Neural progenitor cell (in vitro differentiated cells): ENCODE measurements at regions not wholly inside any gene's neighbourhood (a gene's known extent, or its start where the extent isn't known, plus 50 kb on each side); places are given as distances from the start of the nearest gene placed in this dataset.
"Not testable (repeated sequence)": the region's sequence is repeated elsewhere in the genome, so short reads cannot be mapped to it uniquely, and the experiment has no call there.

ENCODE experiments used
- DNase-seq: peaks from one replicate; pipeline ENCODE4 v3.0.0-alpha.2; 2016; ENCODE audit warnings: low spot score
- H2AFZ ChIP-seq: fragments of 200-600 bp; sonication (generic); replicated peaks from 2 replicates; pipeline ENCODE4 v1.6.1; 2016; ENCODE audit warnings: antibody characterized with exemption
- H3F3A ChIP-seq: fragments of 200-600 bp; sonication (generic); 2 replicates; pipeline ENCODE4 v1.6.1; 2016; ENCODE audit warnings: antibody characterized with exemption, low read depth
- H3K27ac ChIP-seq: fragments of 200-600 bp; sonication (generic); 2 replicates; pipeline ENCODE4 v1.5.1; 2016; ENCODE audit warnings: mild to moderate bottlenecking
- H3K27me3 ChIP-seq: fragments of 200-600 bp; sonication (generic); 2 replicates; pipeline ENCODE4 v1.6.1; 2016; ENCODE audit warnings: mild to moderate bottlenecking, moderate library complexity
- H3K36me3 ChIP-seq: fragments of 200-600 bp; sonication (generic); 2 replicates; pipeline ENCODE4 v1.5.1; 2016
- H3K4me1 ChIP-seq: fragments of 200-600 bp; sonication (generic); 2 replicates; pipeline ENCODE4 v1.6.1; 2016; ENCODE audit warnings: mixed run types
- H3K4me2 ChIP-seq: fragments of 200-600 bp; sonication (generic); 2 replicates; pipeline ENCODE4 v1.6.1; 2016
- H3K4me3 ChIP-seq: fragments of 200-600 bp; sonication (generic); 2 replicates; pipeline ENCODE4 v1.5.1; 2016
- H3K79me2 ChIP-seq: fragments of 200-600 bp; sonication (generic); 2 replicates; pipeline ENCODE4 v1.6.1; 2016; ENCODE audit warnings: low read depth
- H3K9ac ChIP-seq: fragments of 200-600 bp; sonication (generic); 2 replicates; pipeline ENCODE4 v1.6.1; 2016
- H3K9me3 ChIP-seq: fragments of 200-600 bp; sonication (generic); 2 replicates; pipeline ENCODE4 v1.5.1; 2016; ENCODE audit warnings: low read depth
- H4K20me1 ChIP-seq: fragments of 200-600 bp; sonication (generic); 2 replicates; pipeline ENCODE4 v1.6.1; 2016; ENCODE audit warnings: low read depth
- H3K27ac Mint-ChIP-seq: 3 replicates; pipeline ENCODE4 v1.8.0; 2021; ENCODE audit warnings: mixed read lengths
- H3K27me3 Mint-ChIP-seq: 2 replicates; pipeline ENCODE4 v1.8.0; 2022; ENCODE audit warnings: low read depth, mild to moderate bottlenecking, inconsistent platforms, moderate library complexity, mixed read lengths; ENCODE audit not compliant: insufficient read depth
- H3K36me3 Mint-ChIP-seq: 3 replicates; pipeline ENCODE4 v1.8.0; 2021; ENCODE audit warnings: mixed read lengths
- H3K4me1 Mint-ChIP-seq: 3 replicates; pipeline ENCODE4 v1.8.0; 2021; ENCODE audit warnings: mixed read lengths
- H3K4me3 Mint-ChIP-seq: 3 replicates; pipeline ENCODE4 v1.8.0; 2021; ENCODE audit warnings: mild to moderate bottlenecking, moderate library complexity, mixed read lengths
- H3K9me3 Mint-ChIP-seq: 3 replicates; pipeline ENCODE4 v1.8.0; 2020; ENCODE audit warnings: mixed read lengths
- EZH2 ChIP-seq: fragments of 200-600 bp; sonication (generic); IDR thresholded peaks from 2 replicates; pipeline ENCODE4 v1.6.1; 2017; ENCODE audit warnings: antibody characterized with exemption, mild to moderate bottlenecking, moderate library complexity
- EZH2phosphoT487 ChIP-seq: fragments of 200-600 bp; sonication (generic); IDR thresholded peaks from 2 replicates; pipeline ENCODE4 v1.6.1; 2017; ENCODE audit warnings: antibody characterized with exemption
- TF ChIP-seq, protein P1 (sequence below): fragments of 200-600 bp; sonication (generic); IDR thresholded peaks from 2 replicates; pipeline ENCODE4 v1.5.1; 2017; ENCODE audit warnings: antibody characterized with exemption, mild to moderate bottlenecking

DNA sequence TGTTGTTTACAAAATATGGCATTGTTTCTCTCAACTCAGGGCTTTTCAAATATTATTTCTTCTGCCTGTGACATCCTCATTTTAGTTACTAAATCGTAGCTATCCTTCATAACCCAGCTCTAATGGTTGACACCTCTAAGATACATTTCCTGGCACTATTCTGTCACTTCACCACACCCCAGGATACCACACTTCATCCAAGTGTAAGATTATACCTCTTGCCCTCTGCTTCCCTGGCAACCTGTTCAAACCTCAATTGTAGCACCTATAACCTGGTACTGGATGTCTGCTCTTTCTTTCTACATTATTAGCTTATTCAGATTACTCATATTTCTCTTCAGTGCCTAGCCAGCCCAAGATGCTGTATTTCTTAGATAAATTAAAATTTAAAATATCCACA, 175.7 kb upstream of the SPIN4 start:
- DNase-seq, result no peak
- Histone ChIP-seq H3K4me3 (no peak overlapping the region), H2AFZ (no peak overlapping the region), H3K9me3 (peaks cover 4% of the 10 kb centered on the region), H3K4me2 (no peak overlapping the region), H3K27me3 (no peaks in the 10 kb centered on the region), H3F3A (no peaks in the 10 kb centered on the region), H4K20me1 (no peaks in the 10 kb centered on the region), H3K27ac (no peak overlapping the region), H3K36me3 (no peaks in the 10 kb centered on the region), H3K79me2 (no peaks in the 10 kb centered on the region), H3K9ac (no peak overlapping the region), H3K4me1 (no peaks in the 10 kb centered on the region)
- peaks cover 3% of the 10 kb centered on the region for H3K36me3 Mint-ChIP-seq
- H3K9me3 Mint-ChIP-seq, result peaks cover 11% of the 10 kb centered on the region
- H3K27me3 Mint-ChIP-seq, result no peaks in the 10 kb centered on the region
- TF ChIP-seq EZH2phosphoT487 (no peak), EZH2 (no peak)
- TF ChIP-seq, protein P1, sequence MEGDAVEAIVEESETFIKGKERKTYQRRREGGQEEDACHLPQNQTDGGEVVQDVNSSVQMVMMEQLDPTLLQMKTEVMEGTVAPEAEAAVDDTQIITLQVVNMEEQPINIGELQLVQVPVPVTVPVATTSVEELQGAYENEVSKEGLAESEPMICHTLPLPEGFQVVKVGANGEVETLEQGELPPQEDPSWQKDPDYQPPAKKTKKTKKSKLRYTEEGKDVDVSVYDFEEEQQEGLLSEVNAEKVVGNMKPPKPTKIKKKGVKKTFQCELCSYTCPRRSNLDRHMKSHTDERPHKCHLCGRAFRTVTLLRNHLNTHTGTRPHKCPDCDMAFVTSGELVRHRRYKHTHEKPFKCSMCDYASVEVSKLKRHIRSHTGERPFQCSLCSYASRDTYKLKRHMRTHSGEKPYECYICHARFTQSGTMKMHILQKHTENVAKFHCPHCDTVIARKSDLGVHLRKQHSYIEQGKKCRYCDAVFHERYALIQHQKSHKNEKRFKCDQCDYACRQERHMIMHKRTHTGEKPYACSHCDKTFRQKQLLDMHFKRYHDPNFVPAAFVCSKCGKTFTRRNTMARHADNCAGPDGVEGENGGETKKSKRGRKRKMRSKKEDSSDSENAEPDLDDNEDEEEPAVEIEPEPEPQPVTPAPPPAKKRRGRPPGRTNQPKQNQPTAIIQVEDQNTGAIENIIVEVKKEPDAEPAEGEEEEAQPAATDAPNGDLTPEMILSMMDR, result no peak
- no peak overlapping the region for H3K27ac Mint-ChIP-seq
- no peak overlapping the region for H3K4me3 Mint-ChIP-seq
- H3K4me1 Mint-ChIP-seq, result no peaks in the 10 kb centered on the region

DNA sequence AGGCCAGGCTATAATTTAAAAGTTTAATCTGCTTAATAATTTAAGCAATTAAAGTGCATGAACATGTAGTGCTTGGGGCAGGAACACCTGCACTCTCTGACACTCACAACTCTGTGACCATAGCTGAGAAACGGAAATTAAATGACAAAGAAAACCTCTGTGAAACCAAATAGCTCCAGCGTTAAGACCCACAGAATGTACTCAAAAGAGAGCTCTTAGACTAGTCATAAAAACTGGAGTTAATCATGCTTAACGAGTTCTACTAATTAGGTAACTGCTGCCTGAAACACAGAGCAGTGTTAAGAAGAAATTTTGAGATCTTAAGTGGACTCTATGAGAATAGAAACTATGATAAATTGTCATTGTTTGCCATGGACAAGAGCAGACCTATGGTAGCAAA, 174.4 kb upstream of the SPIN4 start:
- no peaks in the 10 kb centered on the region for H3K27me3 ChIP-seq
- peaks cover under 1% of the 10 kb centered on the region for H3F3A ChIP-seq
- H3K36me3 Mint-ChIP-seq, result peaks cover 3% of the 10 kb centered on the region
- H2AFZ ChIP-seq, result no peak overlapping the region
- no peaks in the 10 kb centered on the region for H3K4me1 ChIP-seq
- TF ChIP-seq, protein P1, result no peak
- TF ChIP-seq EZH2, result no peak
- TF ChIP-seq EZH2phosphoT487, result no peak
- H3K4me3 ChIP-seq, result no peak overlapping the region
- H3K27ac ChIP-seq, result peak overlapping the region; percentile 35
- H3K79me2 ChIP-seq, result no peaks in the 10 kb centered on the region
- no peak overlapping the region for H3K4me3 Mint-ChIP-seq
- H3K9ac ChIP-seq, result no peak overlapping the region
- no peaks in the 10 kb centered on the region for H3K4me1 Mint-ChIP-seq
- no peaks in the 10 kb centered on the region for H3K36me3 ChIP-seq
- peaks cover 4% of the 10 kb centered on the region for H3K9me3 ChIP-seq
- H3K4me2 ChIP-seq, result no peak overlapping the region
- H3K27me3 Mint-ChIP-seq, result no peaks in the 10 kb centered on the region
- peak; percentile 1 for DNase-seq
- H3K9me3 Mint-ChIP-seq, result peaks cover 9% of the 10 kb centered on the region
- no peak overlapping the region for H3K27ac Mint-ChIP-seq
- H4K20me1 ChIP-seq, result no peaks in the 10 kb centered on the region

GRCh38 chrX:63519368-63519767, 168.2 kb upstream of the SPIN4 start:
- H3K27me3 ChIP-seq, DNase-seq, H3K4me2 ChIP-seq, H3K9ac ChIP-seq, H3K4me3 Mint-ChIP-seq, H3K9me3 Mint-ChIP-seq, H3K27me3 Mint-ChIP-seq, H3F3A ChIP-seq, H3K79me2 ChIP-seq, H3K9me3 ChIP-seq, H3K4me1 ChIP-seq, H3K4me3 ChIP-seq, H3K36me3 ChIP-seq, H3K36me3 Mint-ChIP-seq, H3K27ac Mint-ChIP-seq, H3K27ac ChIP-seq, H4K20me1 ChIP-seq, H2AFZ ChIP-seq, H3K4me1 Mint-ChIP-seq: not testable (repeated sequence)

- H3K4me1 Mint-ChIP-seq, result no peaks in the 10 kb centered on the region
- no peak overlapping the region for H3K4me2 ChIP-seq
- H3K79me2 ChIP-seq, result no peaks in the 10 kb centered on the region
These were observed 163.5 kb upstream of the SPIN4 start for GRCh38 chrX:63514569-63515080.

More at GRCh38 chrX:63514569-63515080, 163.5 kb upstream of the SPIN4 start:
- H3K4me1 ChIP-seq, result no peaks in the 10 kb centered on the region
- Mint-ChIP-seq H3K36me3 (no peaks in the 10 kb centered on the region), H3K9me3 (peaks cover 5% of the 10 kb centered on the region), H3K27me3 (no peaks in the 10 kb centered on the region), H3K4me3 (no peak overlapping the region), H3K27ac (no peak overlapping the region)
- no peak overlapping the region for H3K9ac ChIP-seq
- no peak for TF ChIP-seq EZH2
- no peak for TF ChIP-seq EZH2phosphoT487
- TF ChIP-seq, protein P1, result no peak
- no peak overlapping the region for H2AFZ ChIP-seq
- H3F3A ChIP-seq, result no peaks in the 10 kb centered on the region
- no peaks in the 10 kb centered on the region for H4K20me1 ChIP-seq
- no peak overlapping the region for H3K27ac ChIP-seq
- H3K9me3 ChIP-seq, result no peaks in the 10 kb centered on the region
- DNase-seq, result no peak
- H3K36me3 ChIP-seq, result no peaks in the 10 kb centered on the region
- no peaks in the 10 kb centered on the region for H3K27me3 ChIP-seq
- no peak overlapping the region for H3K4me3 ChIP-seq
